GM18511 (cell line): ENCODE measurements at regions not wholly inside any gene's neighbourhood (a gene's known extent, or its start where the extent isn't known, plus 50 kb on each side); places are given as distances from the start of the nearest gene placed in this dataset.
A peak's percentile ranks its signal among the peaks of the same experiment; 100 is the strongest.
"Not testable (repeated sequence)": the region's sequence is repeated elsewhere in the genome, so short reads cannot be mapped to it uniquely, and the experiment has no call there.

Source experiments
- ATAC-seq: cut with Tn5 transposase; IDR thresholded peaks from one replicate; pipeline ENCODE4 v1.9.1; 2021; ENCODE audit warnings: mild to moderate bottlenecking, moderate library complexity; ENCODE audit not compliant: unreplicated experiment

GRCh38 chr14:30355431-30355913 lies 203.5 kb upstream of the G2E3 start:
- peak; percentile 78 for ATAC-seq

GRCh38 chr14:30356438-30357202 lies 202.3 kb upstream of the G2E3 start:
- no peak for ATAC-seq

- no peak for ATAC-seq
Measured at GRCh38 chr14:30357791-30358190, 201.2 kb upstream of the G2E3 start.

- no peak for ATAC-seq
Measured at GRCh38 chr14:30362369-30363218, 196.4 kb upstream of the G2E3 start.

GRCh38 chr14:30363219-30363880 lies 195.6 kb upstream of the G2E3 start:
- ATAC-seq = not testable (repeated sequence)

GRCh38 chr14:30369502-30370180 lies 189.3 kb upstream of the G2E3 start:
- no peak for ATAC-seq

GRCh38 chr14:30373053-30373452 lies 185.9 kb upstream of the G2E3 start:
- ATAC-seq = no peak

- ATAC-seq = no peak
Measured at GRCh38 chr14:30373526-30373925, 185.4 kb upstream of the G2E3 start.

- ATAC-seq = peak; percentile 97
Measured at GRCh38 chr14:30375296-30375892, 183.6 kb upstream of the G2E3 start.

GRCh38 chr14:30381861-30382480 lies 177.0 kb upstream of the G2E3 start:
- no peak for ATAC-seq

GRCh38 chr14:30385925-30386324 lies 173.0 kb upstream of the G2E3 start:
- ATAC-seq = no peak

GRCh38 chr14:30387871-30388270 lies 171.1 kb upstream of the G2E3 start:
- no peak for ATAC-seq

GRCh38 chr14:30389134-30389876 lies 169.7 kb upstream of the G2E3 start:
- no peak for ATAC-seq

- ATAC-seq = no peak
Measured at GRCh38 chr14:30389877-30390385, 169.0 kb upstream of the G2E3 start.

- ATAC-seq = no peak
Measured at GRCh38 chr14:30395065-30395464, 163.9 kb upstream of the G2E3 start.

- ATAC-seq = no peak
Measured at GRCh38 chr14:30402846-30403245, 156.1 kb upstream of the G2E3 start.

- no peak for ATAC-seq
Measured at GRCh38 chr14:30403791-30404190, 155.2 kb upstream of the G2E3 start.

- not testable (repeated sequence) for ATAC-seq
Measured at GRCh38 chr14:30409508-30410015, 149.4 kb upstream of the G2E3 start.

GRCh38 chr14:30410986-30411385 lies 148.0 kb upstream of the G2E3 start:
- ATAC-seq = no peak
